SK-N-SH treated with all-trans-retinoic acid at 6 μM for 48 hours (cell line): ENCODE measurements at regions not wholly inside any gene's neighbourhood (a gene's known extent, or its start where the extent isn't known, plus 50 kb on each side); places are given as distances from the start of the nearest gene placed in this dataset.

ENCODE experiments used
- ATAC-seq: fragments of 200-7000 bp; cut with Tn5 transposase; 3 replicates; pipeline ENCODE4 v1.9.1; 2020; ENCODE audit warnings: mild to moderate bottlenecking, moderate library complexity
- ARNTL ChIP-seq: fragments of 450-650 bp; formaldehyde crosslinking; IDR thresholded peaks from 2 replicates; pipeline ENCODE4 v1.5.0; 2020; ENCODE audit warnings: low read depth, mild to moderate bottlenecking, moderate library complexity, borderline replicate concordance
- CREB5 ChIP-seq: fragments of 250-450 bp; sonication (Bioruptor Pico); IDR thresholded peaks from 2 replicates; pipeline ENCODE4 v1.5.1; 2020; ENCODE audit warnings: low read depth, mild to moderate bottlenecking, moderate library complexity
- CSDC2 ChIP-seq: fragments of 250-450 bp; sonication (Bioruptor Pico); IDR thresholded peaks from 2 replicates; pipeline ENCODE4 v1.5.0; 2020; ENCODE audit warnings: mild to moderate bottlenecking, moderate library complexity
- CSRNP3 ChIP-seq: fragments of 250-450 bp; sonication (Bioruptor Pico); IDR thresholded peaks from 2 replicates; pipeline ENCODE4 v1.5.1; 2021; ENCODE audit warnings: mild to moderate bottlenecking, moderate library complexity
- ESRRG ChIP-seq: fragments of 250-450 bp; sonication (Bioruptor Pico); IDR thresholded peaks from 2 replicates; pipeline ENCODE4 v1.6.1; 2021; ENCODE audit warnings: mild to moderate bottlenecking
- GLIS3 ChIP-seq: fragments of 250-450 bp; sonication (Bioruptor Pico); IDR thresholded peaks from 2 replicates; pipeline ENCODE4 v1.5.0; 2020; ENCODE audit warnings: mild to moderate bottlenecking, moderate library complexity
- ISL1 ChIP-seq: fragments of 250-450 bp; sonication (Bioruptor Pico); IDR thresholded peaks from 2 replicates; pipeline ENCODE4 v2.1.2; 2022; ENCODE audit warnings: mild to moderate bottlenecking, moderate library complexity
- OSR1 ChIP-seq: fragments of 250-450 bp; sonication (Bioruptor Pico); IDR thresholded peaks from 2 replicates; pipeline ENCODE4 v1.8.0; 2022; ENCODE audit warnings: moderate library complexity, mild to moderate bottlenecking, inconsistent platforms
- POU6F1 ChIP-seq: fragments of 250-450 bp; sonication (Bioruptor Pico); IDR thresholded peaks from 2 replicates; pipeline ENCODE4 v1.8.0; 2021; ENCODE audit warnings: low read depth, mild to moderate bottlenecking, moderate library complexity, borderline replicate concordance
- SNAI2 ChIP-seq: fragments of 250-450 bp; sonication (Bioruptor Pico); IDR thresholded peaks from 2 replicates; pipeline ENCODE4 v1.5.0; 2020; ENCODE audit warnings: mild to moderate bottlenecking, moderate library complexity
- TCF4 ChIP-seq: fragments of 250-450 bp; sonication (Bioruptor Pico); IDR thresholded peaks from 2 replicates; pipeline ENCODE4 v1.8.0; 2021; ENCODE audit warnings: mild to moderate bottlenecking, moderate library complexity, borderline replicate concordance
- TOX ChIP-seq: fragments of 250-450 bp; sonication (Bioruptor Pico); IDR thresholded peaks from 2 replicates; pipeline ENCODE4 v1.8.0; 2021; ENCODE audit warnings: mild to moderate bottlenecking, moderate library complexity, borderline replicate concordance
- TSHZ2 ChIP-seq: fragments of 250-450 bp; sonication (Bioruptor Pico); IDR thresholded peaks from 2 replicates; pipeline ENCODE4 v1.5.0; 2020; ENCODE audit warnings: mild to moderate bottlenecking, moderate library complexity
- ZC3H10 ChIP-seq: fragments of 250-450 bp; sonication (Bioruptor Pico); IDR thresholded peaks from 2 replicates; pipeline ENCODE4 v1.5.1; 2021; ENCODE audit warnings: mild to moderate bottlenecking, moderate library complexity
- ZFP3 ChIP-seq: fragments of 250-450 bp; sonication (Bioruptor Pico); IDR thresholded peaks from 2 replicates; pipeline ENCODE4 v1.5.0; 2020; ENCODE audit warnings: mild to moderate bottlenecking, moderate library complexity
- ZFP30 ChIP-seq: fragments of 450-650 bp; formaldehyde crosslinking; IDR thresholded peaks from 2 replicates; pipeline ENCODE4 v1.5.0; 2022; ENCODE audit warnings: mild to moderate bottlenecking, moderate library complexity
- ZNF565 ChIP-seq: fragments of 450-650 bp; formaldehyde crosslinking; conservative IDR thresholded peaks from 2 replicates; pipeline ENCODE4 v1.5.0; 2020; ENCODE audit warnings: low read depth, mild to moderate bottlenecking, moderate library complexity
- ZNF8 ChIP-seq: fragments of 450-650 bp; formaldehyde crosslinking; IDR thresholded peaks from 2 replicates; pipeline ENCODE4 v1.5.0; 2020; ENCODE audit warnings: mild to moderate bottlenecking, moderate library complexity
- TF ChIP-seq, protein P1 (sequence below): fragments of 250-450 bp; sonication (Bioruptor Pico); IDR thresholded peaks from 2 replicates; pipeline ENCODE4 v1.8.0; 2020; ENCODE audit warnings: mild to moderate bottlenecking, moderate library complexity, borderline replicate concordance

DNA sequence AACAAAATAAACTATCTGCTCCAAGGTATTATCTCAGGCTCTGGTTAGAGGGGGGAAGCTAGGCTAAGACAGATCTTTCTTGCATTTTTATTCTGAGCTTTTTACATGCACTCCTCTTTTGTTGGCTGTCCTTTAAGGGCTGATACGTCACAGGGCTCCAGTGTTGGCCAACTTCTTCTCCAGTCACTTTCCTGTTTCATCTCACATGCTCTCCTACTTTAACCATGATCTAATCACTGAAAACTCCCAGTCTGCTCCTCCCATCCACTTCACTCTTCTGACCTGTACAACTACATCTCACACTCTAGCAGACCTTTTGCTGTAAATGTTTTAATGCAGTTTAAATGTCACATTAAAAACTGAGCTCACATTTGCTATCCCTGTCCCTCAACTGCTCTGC lies 510.0 kb upstream of the KLF12 start (continued):
- TF ChIP-seq CSRNP3 (CRISPR knock-in tag) (no peak), ARNTL (CRISPR knock-in tag) (no peak), ISL1 (CRISPR knock-in tag) (no peak), CREB5 (no peak), ZFP30 (CRISPR knock-in tag) (no peak), ZNF8 (CRISPR knock-in tag) (no peak)

DNA sequence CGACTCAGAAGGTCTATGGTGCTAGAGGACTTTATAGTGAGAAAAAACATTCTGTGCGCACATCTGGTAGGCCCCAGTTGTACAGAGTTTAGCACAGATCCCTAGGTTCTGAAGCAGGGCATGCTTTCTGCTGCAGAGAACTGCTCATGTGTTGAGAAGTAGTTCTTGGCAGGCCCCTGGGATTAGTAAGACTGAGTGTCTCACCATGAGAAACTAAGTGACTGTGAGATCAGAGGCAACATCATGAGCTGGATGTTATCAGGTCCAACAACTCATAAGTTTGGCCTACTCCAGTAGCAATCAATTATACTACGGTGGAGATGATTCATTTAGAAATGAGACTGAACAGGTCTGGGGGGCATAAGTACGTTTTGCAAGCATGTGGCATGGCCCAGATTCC lies 507.4 kb upstream of the KLF12 start:
- ATAC-seq = peak; percentile 35; the same call in 1 of the 3 replicates
- TF ChIP-seq POU6F1 = no peak
- TF ChIP-seq ZNF8 (CRISPR knock-in tag) = no peak
- TF ChIP-seq GLIS3 (CRISPR knock-in tag) = no peak
- no peak for TF ChIP-seq ISL1 (CRISPR knock-in tag)
- no peak for TF ChIP-seq ZNF565
- TF ChIP-seq SNAI2 (CRISPR knock-in tag) = no peak
- no peak for TF ChIP-seq CREB5
- no peak for TF ChIP-seq TSHZ2 (CRISPR knock-in tag)
- no peak for TF ChIP-seq ESRRG (CRISPR knock-in tag)
- no peak for TF ChIP-seq TOX (CRISPR knock-in tag)
- no peak for TF ChIP-seq ZFP30 (CRISPR knock-in tag)
- no peak for TF ChIP-seq CSRNP3 (CRISPR knock-in tag)
- no peak for TF ChIP-seq ZC3H10
- no peak for TF ChIP-seq TCF4
- no peak for TF ChIP-seq ZFP3 (CRISPR knock-in tag)
- no peak for TF ChIP-seq CSDC2

GRCh38 chr13:74633734-74634133 lies 499.5 kb upstream of the KLF12 start:
- ATAC-seq = no peak
- TF ChIP-seq ARNTL (CRISPR knock-in tag) (no peak), CSDC2 (no peak), ISL1 (CRISPR knock-in tag) (no peak)

- ATAC-seq = no peak
- TF ChIP-seq ESRRG (CRISPR knock-in tag) (no peak), SNAI2 (CRISPR knock-in tag) (no peak), POU6F1 (no peak), ARNTL (CRISPR knock-in tag) (no peak), TSHZ2 (CRISPR knock-in tag) (no peak), ZFP3 (CRISPR knock-in tag) (no peak), OSR1 (CRISPR knock-in tag) (no peak)
- TF ChIP-seq, protein P1, sequence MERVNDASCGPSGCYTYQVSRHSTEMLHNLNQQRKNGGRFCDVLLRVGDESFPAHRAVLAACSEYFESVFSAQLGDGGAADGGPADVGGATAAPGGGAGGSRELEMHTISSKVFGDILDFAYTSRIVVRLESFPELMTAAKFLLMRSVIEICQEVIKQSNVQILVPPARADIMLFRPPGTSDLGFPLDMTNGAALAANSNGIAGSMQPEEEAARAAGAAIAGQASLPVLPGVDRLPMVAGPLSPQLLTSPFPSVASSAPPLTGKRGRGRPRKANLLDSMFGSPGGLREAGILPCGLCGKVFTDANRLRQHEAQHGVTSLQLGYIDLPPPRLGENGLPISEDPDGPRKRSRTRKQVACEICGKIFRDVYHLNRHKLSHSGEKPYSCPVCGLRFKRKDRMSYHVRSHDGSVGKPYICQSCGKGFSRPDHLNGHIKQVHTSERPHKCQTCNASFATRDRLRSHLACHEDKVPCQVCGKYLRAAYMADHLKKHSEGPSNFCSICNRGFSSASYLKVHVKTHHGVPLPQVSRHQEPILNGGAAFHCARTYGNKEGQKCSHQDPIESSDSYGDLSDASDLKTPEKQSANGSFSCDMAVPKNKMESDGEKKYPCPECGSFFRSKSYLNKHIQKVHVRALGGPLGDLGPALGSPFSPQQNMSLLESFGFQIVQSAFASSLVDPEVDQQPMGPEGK = no peak
Observed at GRCh38 chr13:74629985-74630384, 495.8 kb upstream of the KLF12 start.
